Retinal pigment epithelial cell (primary cell): ENCODE measurements at regions not wholly inside any gene's neighbourhood (a gene's known extent, or its start where the extent isn't known, plus 50 kb on each side); places are given as distances from the start of the nearest gene placed in this dataset.

ENCODE experiments used
- DNase-seq: peaks from one replicate; pipeline ENCODE4 v3.0.0-alpha.2; 2010; ENCODE audit warnings: low read depth
- H3K4me3 ChIP-seq: 2 replicates; pipeline ENCODE4 v1.5.1; 2011; ENCODE audit warnings: mild to moderate bottlenecking, low read length, control low read depth, moderate library complexity
- CTCF ChIP-seq: conservative IDR thresholded peaks from 2 replicates; pipeline ENCODE4 v1.5.1; 2011; ENCODE audit warnings: low read depth, low read length, control low read depth, inconsistent platforms

- no peak overlapping the region for H3K4me3 ChIP-seq
- TF ChIP-seq CTCF, result no peak
- DNase-seq, result no peak
Observed at GRCh38 chr3:107868449-107868848, 222.4 kb downstream of the CD47 start.

GRCh38 chr3:107861904-107862303, 228.9 kb downstream of the CD47 start:
- no peak for TF ChIP-seq CTCF
- H3K4me3 ChIP-seq, result no peak overlapping the region
- no peak for DNase-seq

GRCh38 chr3:107861422-107861821, 229.4 kb downstream of the CD47 start:
- no peak overlapping the region for H3K4me3 ChIP-seq
- no peak for TF ChIP-seq CTCF
- no peak for DNase-seq
